T47D (cell line): ENCODE measurements at regions not wholly inside any gene's neighbourhood (a gene's known extent, or its start where the extent isn't known, plus 50 kb on each side); places are given as distances from the start of the nearest gene placed in this dataset.
"Not testable (repeated sequence)": the region's sequence is repeated elsewhere in the genome, so short reads cannot be mapped to it uniquely, and the experiment has no call there.

ENCODE experiments used
- DNase-seq, 2 experiments: peaks; one replicate each; pipeline versions ENCODE4 v3.0.0 to v3.0.0-alpha.2; 2011 to 2012; ENCODE audit warnings: low read depth in 1 of 2, low spot score in 1 of 2
- JUND ChIP-seq: IDR thresholded peaks from 2 replicates; pipeline ENCODE4 v1.6.1; 2012; ENCODE audit warnings: low read depth
- in situ Hi-C: cut with HindIII; loops from 2 replicates; pipeline ENCODE4 v1.10.0; 2016; ENCODE audit warnings: low sequenced_read_pairs, low pct_unique_long_range_greater_than_20kb

DNA sequence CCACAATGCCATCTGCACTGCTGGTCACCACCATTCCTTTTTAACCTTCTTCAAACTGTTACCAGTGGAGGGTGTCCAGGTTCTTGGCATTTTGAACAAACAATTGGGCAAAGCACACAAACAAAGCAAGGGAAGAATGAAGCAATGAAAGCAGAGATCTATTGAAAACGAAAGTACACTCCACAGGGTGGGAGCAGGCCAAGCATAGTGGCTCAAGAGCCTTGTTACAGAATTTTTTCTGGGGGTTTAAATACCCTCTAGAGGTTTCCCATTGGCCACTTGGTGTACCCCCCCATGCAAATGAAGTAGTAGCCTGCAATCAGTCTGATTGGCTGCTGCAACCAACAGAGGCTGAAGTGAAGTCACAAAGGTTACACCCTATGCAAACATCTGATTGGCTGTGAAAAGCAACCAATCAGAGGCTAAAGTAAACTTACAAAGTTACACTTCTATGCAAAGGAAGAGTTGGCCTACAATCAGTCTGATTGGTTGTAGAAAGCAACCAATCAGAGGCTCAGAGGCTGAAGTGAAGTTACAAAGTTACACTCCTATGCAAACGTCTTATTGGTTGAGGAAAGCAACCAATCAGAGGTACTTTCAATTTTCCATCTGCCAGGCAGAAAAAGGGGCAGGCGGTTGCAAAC lies 103.2 kb upstream of the WAC start:
- TF ChIP-seq JUND, result no peak
- in situ Hi-C loops, result no loop called here
- peak in 1 of 2 experiments; percentile 62 for DNase-seq

DNA sequence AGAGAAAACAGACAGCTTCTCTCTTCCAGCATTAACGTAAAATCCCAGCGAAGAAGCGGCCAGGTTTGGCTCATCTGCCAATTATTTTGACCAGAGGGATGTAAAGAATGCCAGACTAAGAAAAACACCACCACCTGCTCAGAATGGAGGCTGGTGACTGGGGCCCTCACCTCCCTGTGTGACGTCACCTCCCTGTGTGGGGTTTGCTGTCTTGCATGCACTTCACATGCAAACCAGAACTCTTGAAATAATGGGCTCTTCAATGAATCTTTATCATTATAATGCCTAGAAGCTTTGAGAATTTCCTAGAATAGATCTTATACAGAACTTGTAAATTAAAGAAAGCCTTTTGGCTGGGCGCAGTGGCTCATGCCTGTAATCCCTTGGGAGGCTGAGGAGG lies 101.8 kb upstream of the WAC start:
- in situ Hi-C loops, result no loop called here
- no peak for TF ChIP-seq JUND
- DNase-seq, result no peak

DNA sequence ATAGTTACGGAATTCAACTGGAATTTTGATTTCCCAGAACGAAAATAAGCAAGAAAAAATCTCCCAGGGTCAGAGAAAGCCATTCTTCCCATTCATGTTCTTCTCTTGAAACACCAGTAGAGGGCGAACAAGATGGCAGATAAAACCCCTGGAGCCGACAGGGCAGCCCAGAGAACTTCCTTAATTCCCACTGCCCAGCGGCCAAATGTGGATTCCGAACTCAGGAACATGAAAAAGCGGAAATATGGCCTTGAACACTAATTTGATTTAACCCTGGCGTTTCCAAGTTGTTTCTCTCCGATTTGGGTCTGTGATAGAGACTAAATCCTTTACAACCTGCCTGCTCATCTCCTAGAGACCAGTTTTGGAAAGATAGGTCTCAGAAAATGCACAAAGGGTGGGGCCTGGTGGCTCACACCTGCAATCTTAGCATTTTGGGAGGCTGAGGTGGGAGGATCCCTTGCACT lies 100.7 kb upstream of the WAC start:
- in situ Hi-C loops, result no loop called here
- TF ChIP-seq JUND, result no peak
- DNase-seq, result peak; percentile 16 to 85

DNA sequence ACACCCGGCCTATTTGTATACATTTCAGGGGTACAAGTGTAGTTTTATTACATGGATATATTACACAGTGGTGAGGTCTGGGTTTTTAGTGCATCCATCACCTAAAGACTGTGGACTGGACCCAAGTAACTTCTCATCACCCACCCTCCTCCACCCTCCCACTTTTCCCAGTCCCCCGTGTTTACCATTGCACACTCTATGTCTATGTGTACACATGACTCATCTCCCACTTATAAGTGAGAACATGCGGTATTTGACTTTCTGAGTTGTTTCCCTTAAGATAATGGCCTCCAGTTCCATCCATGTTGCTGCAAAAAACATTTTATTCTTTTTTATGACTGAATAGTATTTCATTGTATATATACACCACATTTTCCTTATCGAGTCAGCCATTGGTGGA lies 98.9 kb upstream of the WAC start:
- no peak for DNase-seq
- in situ Hi-C loops, result no loop called here
- no peak for TF ChIP-seq JUND

DNA sequence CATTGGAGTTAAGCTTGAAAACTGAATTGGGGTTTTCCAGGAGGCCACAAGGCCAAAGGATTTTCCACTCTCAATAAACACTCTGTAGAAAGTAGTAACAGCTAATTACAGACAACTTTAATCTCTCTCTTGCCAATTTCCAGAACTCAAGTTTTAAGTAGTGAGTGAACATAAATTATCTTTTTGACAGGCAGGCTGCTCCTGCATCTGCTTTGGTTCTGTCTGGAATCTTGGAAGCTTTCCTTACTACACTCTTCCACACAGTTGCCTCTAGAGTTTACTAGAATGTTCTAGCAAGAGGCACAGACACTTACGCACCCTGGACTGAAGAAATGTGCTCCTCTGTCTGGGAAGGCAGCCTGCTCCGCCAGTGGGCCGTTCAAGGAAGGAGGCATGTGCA lies 90.5 kb upstream of the WAC start:
- DNase-seq, result no peak
- in situ Hi-C loops, result no loop called here
- TF ChIP-seq JUND, result no peak

DNA sequence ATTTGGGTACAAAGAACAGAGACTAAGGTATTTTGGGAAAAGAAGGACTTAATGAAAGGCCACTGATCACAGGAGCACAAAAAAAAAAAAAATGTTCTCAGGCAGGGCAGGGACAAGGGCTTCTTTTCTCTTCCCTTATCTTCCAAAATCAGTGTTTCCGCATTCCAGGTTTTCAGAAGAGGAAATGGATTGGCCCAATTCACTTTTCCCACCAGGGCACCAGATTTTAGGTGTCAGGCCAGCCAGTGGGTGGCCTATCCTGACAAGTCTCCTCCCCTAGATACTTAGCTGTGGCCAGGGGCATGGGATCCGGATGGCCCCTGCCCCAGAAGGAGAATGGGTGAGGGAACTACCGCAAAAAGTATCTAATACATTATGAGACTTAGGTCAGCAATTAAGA lies 88.9 kb upstream of the WAC start:
- in situ Hi-C loops, result no loop called here
- DNase-seq, result peak in 1 of 2 experiments; percentile 92
- TF ChIP-seq JUND, result no peak

DNA sequence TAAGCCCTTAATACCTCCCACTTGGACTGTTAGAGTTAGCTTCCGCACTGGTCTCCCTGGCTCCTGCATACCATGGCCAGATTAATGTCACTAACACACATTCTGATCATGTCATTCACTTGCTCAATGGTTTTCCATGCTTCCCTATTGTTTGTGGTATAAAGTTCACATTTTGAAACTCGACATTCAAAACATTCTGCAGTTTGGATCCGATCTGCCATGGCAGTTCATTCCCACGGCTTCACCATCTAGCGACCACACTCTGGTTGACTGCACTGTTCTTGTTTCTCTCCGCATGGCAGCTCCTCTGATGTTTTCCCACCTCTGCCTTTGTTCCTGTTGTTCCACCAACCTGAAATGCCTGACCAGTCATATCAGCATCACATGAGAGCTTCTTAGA lies 87.4 kb upstream of the WAC start:
- TF ChIP-seq JUND, result no peak
- in situ Hi-C loops, result no loop called here
- DNase-seq, result no peak

DNA sequence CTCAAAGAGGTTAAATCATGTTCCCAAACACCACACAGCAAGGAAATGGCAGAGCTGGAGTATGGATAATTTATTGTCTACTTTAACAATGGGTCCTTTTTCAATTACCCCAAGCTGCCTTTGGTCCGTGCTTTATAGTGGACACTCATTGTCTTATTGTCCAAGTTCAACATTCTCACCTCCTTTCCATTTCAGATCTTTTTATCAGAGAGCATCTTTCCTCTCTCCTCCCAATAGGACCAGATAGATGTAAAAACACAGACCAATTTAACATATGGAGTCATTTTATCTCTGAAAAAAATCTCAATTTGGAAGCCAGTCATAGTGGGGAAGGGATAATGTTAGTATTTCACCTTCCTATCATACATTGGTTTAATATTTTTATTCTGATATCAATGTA lies 83.5 kb upstream of the WAC start:
- DNase-seq, result no peak
- TF ChIP-seq JUND, result no peak
- in situ Hi-C loops, result no loop called here

DNA sequence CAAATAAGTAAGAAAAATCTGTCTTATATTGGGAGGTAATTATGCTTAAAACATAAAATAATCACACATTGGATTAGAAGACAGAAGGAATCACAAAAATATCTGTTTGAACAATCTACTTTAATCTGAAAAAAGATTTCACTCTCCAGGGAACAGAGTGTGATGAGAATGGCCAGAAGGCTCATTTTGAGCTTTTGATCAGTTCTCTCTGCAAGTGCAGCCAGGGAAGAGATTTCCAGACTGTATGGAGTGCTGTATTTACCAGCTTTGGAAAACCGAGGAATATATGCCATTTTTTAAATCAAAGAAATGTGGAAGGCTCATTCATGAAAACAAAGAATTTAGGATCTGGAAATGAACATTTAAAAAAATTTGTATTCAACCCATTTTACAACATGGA lies 83.0 kb upstream of the WAC start:
- in situ Hi-C loops, result no loop called here

DNA sequence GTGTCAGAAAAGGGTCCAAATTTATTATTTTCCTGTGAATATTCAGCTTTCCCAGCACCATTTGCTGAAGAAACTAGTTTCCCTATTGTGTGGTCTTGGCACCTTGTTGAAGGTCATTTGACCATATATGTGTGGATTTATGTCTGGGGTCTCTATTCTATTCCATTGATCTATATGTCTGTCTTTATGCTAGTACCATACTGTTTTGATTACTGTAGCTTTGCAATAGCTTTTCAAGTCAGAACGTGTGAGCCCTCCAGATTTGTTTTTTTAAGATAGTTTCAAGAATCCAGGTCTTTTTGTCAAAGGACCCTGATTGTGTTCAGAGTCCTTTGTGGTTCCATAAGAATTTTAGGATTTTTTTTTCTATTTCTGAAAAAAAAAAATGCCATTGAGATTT lies 79.0 kb upstream of the WAC start:
- in situ Hi-C loops, result no loop called here
- no peak for DNase-seq
- TF ChIP-seq JUND, result no peak

More for the DNA sequence above, 83.0 kb upstream of the WAC start:
- TF ChIP-seq JUND, result no peak
- no peak for DNase-seq

DNA sequence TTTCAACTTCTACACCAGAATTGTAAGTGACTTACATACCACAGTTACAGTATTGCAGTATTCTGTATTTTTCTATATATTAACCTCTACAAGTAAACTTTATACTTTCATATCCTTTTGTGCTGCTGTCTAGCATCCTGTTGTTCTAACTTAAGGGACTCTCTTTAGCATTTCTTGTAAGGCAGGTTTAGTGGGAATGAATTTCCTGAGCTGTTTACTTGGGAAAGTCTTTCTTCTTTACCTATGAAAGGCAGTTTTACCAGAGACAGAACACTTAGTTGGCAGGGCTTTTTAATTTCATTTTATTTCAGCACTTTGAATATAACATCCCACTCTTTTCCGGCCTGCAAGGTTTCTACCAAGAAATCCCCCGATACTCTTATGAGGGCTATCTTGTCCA lies 75.8 kb upstream of the WAC start:
- no peak for TF ChIP-seq JUND
- DNase-seq, result peak in 1 of 2 experiments; percentile 70
- in situ Hi-C loops, result no loop called here

DNA sequence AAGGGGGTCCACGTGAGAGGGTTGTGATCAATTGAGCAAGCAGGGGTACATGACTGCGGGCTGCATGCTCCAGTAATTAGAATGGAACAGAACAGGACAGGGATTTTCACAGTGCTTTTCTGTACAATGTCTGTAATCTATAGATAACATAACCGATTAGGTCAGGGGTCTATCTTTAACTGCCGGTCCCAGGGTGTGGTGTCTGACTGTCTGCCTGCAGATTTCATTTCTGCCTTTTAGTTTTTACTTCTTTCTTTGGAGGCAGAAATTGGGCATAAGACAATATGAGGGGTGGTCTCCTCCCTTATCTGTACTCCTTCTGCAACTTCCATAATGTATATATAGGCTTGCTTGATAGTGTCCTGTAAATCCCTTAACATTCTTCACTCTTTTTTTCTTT lies 75.0 kb upstream of the WAC start:
- DNase-seq, in situ Hi-C loops: not testable (repeated sequence)

DNA sequence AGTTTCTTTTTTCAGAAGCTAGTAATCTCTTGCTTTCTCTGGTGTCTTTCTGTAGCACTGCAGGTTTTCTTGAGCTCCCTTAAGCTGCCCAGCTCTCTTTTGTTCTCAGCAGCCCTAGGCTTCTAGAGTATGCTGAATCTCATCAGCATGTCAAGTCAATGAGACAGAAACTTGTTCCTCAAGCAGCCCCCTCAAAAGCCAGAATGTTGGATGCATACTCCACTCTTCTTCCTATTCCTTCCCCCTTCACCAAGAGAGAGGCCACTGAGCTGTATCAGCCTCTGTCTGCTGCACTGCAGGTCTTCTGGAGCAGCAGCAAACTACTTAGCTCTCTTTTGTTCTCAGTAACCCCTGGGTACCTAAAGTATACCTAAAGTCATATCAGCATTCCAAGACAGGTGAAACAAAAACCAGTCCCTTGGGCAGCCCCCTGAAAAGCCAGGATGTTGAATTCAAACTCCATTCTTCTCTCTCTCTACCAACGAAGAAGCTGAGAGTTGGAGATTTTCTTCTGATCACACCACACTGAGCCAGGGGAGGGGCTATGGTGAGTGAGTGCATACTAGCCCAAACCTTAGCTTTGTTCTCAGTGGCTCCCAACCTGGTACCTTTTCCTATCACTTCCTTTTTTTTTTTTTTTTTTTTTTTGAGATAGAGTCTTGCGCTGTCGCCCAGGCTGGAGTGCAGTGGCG lies 73.3 kb upstream of the WAC start:
- no peak for TF ChIP-seq JUND
- DNase-seq, result no peak
- in situ Hi-C loops, result no loop called here

DNA sequence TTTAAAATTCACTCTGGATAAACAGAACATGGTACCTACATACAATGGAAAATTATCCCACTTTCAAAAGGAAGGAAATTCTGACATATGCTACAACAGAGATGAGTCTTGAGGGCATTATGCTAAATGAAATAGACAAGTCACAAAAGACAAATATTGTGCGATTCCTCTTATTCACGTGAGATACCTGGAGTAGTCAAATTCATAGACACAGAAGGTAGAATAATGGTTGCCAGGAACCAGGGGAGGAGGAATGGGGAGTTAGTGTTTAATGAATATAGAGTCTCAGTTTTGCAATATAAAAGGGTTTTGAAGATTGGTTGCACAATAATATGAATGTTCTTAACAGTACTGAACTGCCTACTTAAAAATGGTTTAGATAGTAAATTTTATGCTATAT lies 69.8 kb upstream of the WAC start:
- no peak for DNase-seq
- no peak for TF ChIP-seq JUND
- in situ Hi-C loops, result no loop called here
